HG03108 (cell line): ENCODE measurements at regions not wholly inside any gene's neighbourhood (a gene's known extent, or its start where the extent isn't known, plus 50 kb on each side); places are given as distances from the start of the nearest gene placed in this dataset.

Experiments
- ATAC-seq: cut with Tn5 transposase; IDR thresholded peaks from one replicate; pipeline ENCODE4 v1.9.1; 2021; ENCODE audit warnings: moderate library complexity; ENCODE audit not compliant: unreplicated experiment

DNA sequence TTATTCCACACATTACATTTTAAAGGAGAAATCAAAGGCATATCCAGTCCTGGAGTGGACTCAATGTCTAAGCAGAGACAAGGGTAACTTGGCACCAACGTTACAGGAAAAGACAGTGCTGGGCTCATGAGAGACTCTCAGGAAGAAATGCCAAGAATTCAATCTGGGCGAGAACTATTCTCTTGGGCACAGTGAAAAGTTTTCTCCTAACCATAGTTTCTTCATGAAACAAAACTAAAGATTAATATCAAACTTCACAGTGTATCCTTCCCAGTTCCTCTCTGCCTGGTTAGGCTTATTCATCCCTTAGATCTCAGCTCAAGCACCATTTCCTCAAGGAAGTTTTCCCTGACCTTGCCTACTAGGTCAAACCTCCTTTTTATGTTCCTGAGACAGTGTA lies 109.4 kb upstream of the TLL1 start:
- no peak for ATAC-seq

DNA sequence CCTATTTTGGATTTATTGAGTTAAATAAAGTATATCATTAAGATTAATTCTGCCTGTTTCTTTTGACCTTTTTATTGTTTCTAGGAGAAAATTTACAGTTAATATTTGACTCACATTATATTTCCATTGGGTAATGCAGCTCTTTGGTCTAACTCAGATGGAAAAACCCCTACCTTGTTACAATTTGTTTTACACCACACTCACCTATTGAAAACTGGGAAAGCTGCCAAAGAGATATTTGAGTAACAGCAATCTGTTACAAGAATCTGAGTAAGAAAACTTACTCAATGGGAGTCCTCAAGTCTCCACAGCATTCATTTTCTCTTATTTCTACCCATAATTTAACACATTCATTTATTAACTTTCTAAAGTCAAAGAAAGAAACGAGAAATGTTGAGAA lies 108.0 kb upstream of the TLL1 start:
- no peak for ATAC-seq

DNA sequence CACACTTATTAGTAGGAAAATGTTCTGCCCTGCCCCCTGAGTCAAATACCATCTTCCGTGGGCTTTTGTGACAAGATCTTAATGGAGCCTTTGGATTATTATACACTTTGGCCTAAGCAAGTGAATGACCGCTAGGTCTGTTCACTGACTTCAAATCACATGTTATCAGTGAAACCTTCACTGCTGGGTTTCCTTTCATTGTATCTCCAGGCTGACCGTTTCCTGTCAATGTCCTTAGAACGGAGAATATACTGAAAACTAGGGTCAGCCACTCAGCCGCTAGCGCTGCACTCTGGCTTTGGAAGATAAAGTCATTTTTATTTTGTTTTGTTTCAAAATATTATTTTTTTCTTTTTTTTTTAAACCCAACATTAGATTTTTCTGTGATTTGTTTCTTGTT lies 107.0 kb upstream of the TLL1 start:
- ATAC-seq, result no peak

DNA sequence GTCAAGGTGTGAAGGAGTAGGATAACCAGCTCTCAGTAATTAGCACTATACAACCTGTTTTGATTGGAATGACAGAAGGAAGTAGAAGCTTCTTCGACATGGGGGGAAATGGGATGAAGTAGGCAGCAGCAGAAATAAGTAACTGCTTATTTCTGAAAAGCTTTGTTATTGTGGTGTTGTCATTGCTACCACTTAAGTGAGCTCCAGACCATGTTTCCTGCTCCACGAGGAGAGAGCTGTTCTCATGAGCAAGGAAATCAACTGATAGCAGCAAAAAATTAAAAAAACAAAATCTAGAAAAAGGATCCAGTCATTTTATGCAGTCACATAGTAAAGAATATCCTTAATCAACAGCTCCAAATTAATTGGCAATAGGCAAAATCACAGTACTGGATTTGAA lies 106.1 kb upstream of the TLL1 start:
- no peak for ATAC-seq

DNA sequence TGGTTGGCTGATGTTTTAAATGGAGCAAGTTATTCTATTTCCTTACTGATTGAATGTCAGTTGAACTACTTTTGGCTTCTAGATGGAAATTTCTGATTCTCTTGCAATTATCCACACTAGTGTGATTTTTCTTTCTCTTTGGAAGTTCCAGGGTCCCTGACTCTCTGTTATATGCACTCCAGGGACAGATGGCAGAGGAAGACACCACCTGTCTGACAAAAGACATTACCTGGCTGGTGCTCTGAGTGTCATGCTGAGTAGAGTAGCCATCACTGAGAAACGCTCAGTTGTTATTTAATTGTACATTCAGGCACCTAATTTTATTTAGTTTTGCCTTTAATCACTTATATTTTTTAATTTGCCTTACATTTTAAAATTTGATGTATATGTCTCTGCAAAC lies 105.4 kb upstream of the TLL1 start:
- ATAC-seq, result no peak

DNA sequence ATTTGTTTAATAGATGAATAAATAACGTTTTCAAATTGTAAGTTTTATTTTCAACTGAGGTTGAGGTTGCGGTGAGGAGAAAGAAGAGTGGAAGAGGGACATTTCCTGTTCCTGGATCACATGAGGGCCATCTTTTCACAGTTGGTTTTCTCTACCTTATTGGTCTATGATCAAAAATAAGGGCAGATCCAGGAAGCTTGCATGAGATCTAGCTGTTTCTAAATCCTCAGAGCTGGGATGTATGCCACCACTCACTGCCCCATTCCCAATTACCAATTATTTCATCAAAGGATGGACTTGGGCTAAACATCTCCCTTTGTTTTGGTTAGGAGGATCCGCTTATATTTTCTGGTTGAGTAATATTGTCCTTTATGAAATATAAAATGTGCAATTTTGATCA lies 104.8 kb upstream of the TLL1 start:
- ATAC-seq, result no peak

DNA sequence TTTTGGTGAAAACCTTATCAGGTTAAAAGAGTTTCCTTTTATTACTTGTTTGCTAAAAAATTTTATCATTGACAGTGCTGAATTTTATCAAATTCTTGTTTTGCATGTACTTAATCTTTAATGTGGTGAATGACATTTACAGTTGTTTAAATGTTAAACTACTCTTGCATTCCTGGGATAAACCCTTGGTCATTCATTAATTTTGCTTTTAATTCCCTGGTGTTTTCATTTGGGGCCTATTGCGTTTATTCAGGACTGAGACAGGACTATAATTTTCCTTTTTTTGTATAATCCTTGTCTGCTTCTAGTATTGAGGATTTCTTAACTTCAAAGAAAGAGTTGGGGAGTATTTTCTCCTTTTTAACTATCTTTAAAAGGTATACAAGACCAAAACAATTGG lies 98.7 kb upstream of the TLL1 start:
- ATAC-seq, result no peak

DNA sequence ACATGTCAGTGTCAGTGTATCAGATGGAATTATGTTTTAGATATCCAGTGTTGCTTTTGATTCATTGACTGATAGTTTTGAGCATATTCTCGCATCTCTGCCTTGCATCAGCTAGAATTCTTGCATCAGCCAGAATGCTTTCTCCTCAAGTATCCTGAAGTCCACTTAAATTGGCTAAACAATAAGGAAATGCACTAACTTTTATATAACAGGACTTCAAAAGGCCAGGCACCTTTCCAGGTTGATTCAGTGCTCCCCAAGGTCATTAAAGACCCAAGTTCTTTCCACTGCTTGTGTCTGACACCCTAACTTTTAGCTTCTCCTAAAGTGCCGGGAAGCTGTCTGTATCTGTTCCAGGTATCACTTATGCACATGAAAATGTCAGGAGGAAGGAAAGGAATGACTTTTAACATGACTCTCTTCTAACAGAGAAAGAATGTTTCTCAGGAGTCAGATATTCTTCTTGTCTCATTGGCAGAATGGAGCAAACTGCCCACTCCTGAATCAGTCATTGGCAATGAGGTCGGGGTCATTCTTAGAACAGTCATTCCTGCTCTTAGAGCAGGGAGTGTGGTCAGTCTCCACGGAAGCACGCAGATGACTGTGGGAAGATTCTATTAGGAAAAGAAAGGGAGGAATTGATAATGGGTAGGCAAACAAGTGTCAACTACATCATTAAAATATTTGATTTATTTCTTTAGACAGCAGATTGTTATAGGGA lies 92.9 kb upstream of the TLL1 start:
- ATAC-seq, result no peak

DNA sequence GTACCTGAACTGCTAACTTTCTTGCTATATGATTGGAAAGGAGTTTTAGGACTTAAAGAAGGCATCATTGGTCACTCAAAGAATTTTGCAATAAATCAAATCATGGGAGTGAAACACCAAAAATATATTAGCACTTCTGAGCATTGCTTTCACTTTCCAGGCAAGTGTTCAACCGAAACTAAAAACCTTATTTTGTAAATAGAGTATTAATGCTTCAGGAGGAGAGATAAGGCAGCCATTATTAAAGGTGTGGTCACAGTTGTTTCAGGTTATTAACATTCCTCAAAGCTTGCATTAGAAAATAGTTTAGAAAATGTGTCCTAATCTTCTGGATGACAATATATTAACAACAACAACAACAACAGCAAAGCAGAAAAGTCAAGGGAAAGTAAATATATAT lies 92.3 kb upstream of the TLL1 start:
- ATAC-seq, result no peak

DNA sequence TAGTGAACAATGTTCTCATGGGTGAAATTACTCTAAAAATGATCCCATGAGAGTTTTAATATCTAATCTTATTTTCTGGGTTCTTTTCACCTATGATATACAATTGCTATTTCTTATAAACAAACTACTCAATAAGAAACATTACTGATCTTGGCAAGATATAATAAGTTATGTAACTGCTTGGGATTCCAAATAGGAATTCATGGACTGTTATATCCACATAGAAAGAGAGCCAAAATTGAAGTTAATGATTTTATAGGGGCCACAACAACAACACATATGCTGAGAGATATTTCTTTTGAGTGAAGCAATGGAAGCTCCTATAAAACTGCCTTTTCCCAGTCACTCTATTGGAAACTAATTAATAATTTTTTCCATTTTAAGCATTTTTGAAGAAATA lies 90.4 kb upstream of the TLL1 start:
- no peak for ATAC-seq

DNA sequence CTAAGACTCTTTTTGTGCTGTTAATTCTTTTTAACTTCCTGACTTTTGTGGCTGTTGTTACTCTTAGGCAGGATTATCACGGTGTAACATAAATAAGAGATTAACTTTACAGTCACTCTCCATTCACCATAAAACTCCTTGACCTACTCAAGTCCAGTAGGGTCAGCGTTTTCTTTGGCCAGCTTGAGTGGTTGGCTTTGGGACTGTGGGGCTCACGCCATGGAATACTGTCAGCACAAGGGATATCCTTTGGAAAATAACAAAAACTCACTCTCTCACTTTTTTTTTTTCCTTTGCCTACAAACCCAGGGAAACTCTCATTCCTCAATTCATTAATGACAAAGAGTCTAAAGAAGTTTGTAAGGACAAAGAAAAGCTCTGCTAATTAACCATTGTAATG lies 89.4 kb upstream of the TLL1 start:
- no peak for ATAC-seq

DNA sequence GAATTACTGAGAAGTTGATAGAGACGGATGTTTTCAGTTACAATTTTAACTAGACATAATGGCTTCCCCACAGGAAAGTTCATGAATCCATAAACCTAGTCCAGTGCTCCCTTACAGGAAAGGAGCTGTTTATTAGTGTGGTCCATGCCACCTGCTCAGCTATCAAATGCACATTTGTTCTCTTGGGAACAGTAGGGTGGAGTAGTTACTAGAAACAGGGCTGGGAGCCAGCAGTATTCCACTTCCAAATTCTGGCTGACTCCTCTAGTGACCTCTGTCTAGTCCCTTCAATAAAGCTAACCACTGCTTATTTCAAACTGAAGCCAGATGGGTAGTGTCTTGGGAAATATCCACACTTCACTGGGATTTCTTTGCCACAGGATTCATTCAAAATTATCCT lies 88.4 kb upstream of the TLL1 start:
- no peak for ATAC-seq

DNA sequence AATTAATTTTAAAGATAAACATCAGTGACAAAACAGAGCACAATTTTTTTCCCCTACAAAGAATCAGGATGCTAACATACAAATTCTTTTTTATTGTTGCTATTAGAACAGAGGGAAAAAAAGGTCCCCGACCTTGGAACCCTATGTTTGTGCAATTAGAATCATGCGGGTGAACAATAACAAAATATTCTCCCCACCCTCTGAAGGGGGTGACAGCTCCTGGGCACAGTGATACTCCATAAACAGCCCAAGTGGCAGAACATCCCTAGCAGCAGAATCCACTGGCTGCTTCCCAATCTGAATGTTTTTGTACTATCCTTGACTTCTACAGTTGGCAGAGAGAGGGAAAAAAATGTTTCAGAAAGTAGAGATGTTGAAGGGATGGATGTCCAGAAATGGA lies 87.7 kb upstream of the TLL1 start:
- no peak for ATAC-seq

DNA sequence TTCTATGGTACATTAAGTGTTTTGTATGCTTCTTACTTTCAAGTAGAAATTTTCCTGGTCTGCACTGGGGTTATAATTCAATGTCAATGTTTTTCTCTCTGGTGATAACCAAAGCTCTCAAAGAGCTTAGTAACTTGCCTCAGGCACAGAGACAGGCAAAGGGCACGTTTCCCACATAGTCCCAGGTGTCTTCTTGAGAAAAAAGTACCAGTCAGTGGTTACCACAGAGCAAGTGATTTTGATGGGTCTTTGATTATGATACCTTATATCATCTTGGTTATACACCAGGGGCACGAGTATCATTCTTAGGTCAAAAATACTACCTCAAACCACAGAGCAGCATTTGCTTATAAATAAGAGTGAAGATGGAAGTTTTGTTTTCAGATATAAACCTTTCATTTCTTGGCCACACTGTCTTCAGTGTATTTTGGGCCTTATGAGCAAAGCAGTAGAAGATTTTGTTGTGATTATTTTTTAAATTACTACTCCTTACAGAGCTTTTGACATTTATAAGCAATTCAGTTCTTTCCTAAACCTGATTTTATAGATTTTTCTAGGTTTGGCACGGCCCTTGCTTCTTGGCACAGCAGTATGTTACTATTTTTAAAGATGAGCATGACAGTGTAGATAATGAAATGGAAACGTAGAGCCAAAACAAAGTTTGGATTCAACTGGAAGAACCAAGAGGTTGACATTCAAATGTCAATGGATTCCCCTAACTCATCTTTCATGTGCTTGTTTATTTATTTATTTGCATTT lies 85.3 kb upstream of the TLL1 start:
- no peak for ATAC-seq

DNA sequence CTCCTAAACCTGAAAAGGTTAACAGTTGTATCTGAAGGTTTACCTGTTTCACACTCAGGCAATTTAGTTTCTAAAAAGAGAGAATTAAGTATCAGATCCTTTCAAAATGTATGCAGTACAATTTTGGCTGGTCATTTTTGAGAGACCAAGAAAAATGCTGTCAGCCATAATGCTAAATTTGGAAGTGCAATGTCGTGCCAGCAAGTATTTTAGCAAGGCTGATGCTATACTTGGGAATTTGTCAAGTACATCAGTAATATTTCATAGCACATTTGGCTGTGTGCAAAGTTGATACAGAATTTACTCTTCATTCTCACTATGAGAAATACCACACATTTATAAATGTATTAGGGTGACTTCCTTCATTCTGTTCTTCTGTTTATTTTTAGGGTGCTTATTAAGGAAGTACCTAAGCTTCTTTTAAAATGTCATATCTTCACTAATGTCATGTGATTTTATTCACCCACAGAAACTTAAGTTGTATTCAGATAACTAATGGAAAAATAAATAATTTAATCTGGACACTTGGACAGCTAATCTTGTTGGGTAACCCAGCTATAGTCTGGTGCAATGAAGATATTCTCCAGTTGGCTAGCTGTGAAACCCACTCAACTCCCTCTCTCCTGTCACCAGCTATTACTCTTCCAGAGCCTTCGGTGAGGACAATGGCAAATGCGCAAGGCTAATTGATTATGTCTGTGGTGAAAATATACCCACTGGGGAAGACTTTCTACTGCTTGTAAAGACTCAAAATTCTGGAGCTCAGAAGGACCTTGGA lies 84.2 kb upstream of the TLL1 start:
- ATAC-seq, result no peak

DNA sequence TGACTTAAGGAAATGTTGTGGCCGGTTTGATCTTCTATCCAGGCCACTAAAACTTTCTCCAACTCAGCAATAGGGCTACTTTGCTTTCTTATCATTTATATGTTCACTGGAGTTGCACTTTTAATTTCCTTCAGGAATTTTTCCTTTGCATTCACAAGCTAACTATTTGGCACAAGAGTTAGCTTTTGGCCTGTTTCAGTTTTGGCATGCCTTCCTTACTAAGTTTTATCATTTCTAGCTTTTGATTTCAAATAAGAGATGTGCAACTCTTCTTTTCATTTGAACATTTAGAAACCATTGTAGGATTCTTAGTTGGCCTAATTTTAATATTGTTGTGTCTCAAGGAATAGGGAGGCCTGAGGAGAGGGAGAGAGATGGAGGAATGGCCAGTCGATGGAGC lies 79.8 kb upstream of the TLL1 start:
- ATAC-seq, result no peak

DNA sequence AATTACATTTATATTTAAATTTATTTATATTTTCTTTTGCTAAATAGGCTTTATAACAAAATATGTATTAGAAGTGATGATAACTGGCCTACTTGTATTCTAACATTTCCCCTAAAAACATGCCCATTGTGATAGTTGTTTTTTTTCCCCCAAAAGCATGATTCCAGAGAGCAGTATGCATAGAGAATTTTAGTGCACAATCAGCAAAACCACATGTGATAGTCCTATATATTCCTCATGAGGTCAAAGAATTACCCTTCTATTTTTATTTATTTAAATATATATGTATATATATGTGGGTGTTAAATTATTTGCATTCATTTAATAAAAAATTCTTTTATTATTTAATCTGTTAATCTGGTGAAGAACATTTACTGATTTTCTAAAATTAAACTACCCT lies 78.2 kb upstream of the TLL1 start:
- no peak for ATAC-seq

DNA sequence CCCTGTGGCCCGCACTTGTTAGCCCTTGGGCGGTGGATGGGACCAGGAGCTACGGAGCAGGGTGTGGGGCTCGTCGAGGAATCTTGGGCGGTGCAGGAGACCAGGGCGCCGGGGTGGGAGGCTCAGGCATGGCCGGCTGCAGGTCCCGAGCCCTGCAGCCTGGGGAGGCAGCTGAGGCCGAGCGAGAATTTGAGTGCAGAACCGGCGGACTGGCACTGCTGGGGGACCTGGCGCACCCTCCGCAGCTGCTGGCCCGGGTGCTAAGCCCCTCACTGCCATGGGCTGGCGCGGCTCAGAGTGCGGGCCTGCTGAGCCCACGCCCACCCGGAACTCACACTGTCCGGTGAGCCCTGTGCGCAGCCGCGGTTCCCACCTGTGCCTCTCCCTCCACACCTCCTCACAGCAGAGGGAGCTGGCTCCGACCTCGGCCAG lies 73.6 kb upstream of the TLL1 start:
- no peak for ATAC-seq

DNA sequence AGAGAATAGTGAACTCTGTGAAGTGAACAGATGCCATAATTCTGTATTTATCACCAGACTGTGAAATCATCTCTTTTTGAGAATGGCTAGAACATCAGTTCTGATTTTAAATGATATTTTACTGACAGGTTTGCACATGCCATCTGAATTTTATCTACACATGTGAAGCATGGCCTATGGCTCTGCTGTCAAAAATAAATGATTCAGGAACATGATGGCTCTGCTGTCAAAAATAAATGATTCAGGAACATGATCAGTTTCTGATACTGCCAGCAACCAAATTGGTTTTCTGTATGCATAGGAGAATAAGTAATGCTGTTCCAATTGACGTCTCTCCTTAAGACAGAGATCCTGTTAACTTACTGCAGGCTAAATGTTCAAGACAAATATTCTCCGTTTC lies 70.6 kb upstream of the TLL1 start:
- no peak for ATAC-seq

DNA sequence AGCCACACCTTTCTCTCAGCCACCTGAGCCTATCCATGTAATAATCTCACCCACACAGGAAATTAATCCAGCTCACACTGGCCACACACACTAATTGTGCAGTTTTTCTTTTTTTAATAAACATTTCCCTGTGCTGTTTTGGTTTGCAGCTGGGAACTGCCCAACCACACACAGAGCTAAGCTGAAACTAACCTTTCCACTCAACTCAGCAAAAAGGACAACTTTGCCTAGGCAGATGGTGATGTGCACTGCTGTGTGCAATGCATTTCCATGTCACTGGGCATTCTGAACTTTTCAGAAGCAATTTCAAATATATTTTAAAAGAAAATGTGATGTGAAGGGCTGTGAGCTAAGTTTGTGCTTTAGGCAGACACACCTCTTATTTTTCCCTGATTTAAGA lies 70.0 kb upstream of the TLL1 start:
- no peak for ATAC-seq

DNA sequence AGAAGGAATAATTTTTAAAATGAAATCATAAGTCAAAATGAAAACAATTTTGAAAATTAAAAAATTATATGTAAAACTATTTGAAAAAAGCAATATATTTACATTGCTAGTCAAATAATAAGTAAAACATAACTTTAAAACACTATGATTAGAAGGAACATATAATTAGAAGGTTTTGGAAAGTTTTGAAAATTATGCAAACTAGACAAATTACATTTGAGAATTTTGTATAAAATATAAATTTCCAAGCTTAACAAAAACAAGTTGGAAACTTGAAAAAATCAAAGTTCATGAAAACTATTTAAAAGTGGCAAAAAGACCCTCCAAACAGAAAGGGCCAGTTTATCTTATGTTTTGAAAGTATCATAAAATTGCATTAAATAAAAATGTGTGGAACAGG lies 67.6 kb upstream of the TLL1 start:
- no peak for ATAC-seq

DNA sequence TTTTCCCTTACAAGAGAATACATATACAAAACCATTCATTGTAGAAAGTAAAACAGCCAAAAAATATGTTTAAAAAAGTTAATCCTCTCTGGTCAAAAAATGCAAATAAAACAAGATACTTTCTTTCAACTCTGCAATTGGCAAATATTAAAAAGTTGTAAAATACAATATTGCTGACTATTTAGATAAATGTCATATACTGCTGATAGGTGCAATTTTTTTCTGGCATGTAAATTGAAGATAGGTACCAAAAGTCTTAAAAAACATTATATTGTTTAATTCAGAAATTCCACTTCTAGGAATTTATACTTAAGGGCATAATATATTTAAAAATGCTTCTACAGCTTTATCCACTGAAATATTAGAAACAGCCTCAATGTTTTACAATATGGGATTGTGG lies 66.4 kb upstream of the TLL1 start:
- no peak for ATAC-seq
